ENCODE measurements at regions not wholly inside any gene's neighbourhood (a gene's known extent, or its start where the extent isn't known, plus 50 kb on each side); places are given as distances from the start of the nearest gene placed in this dataset.

DNA sequence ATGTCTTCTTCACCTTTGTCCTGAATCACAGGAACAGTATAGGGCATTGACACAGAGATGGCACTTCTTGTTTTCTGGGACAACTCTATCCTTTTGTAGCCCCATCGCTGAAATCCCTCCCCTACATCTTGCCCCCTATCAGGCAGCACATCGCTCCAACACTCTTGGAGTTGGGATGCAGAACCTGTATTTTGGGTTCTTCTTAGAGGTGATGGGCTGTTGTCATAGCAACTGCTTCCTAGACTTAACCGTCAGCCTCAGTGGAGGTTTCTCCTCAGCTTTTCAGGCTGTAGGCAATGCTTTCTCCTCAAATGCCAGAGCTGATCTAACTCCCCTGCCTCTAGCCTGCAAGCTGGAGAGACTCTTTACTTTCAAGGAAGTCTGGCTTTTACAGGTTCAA is 99.9 kb upstream of the SPRED2 start:
- TF ChIP-seq CREB1 (IDR thresholded peaks at IDR 0.05; ENCODE audit: low read depth) = no peak
- TF ChIP-seq TCF12 (IDR thresholded peaks at IDR 0.05; ENCODE audit: low read depth) = no peak
- TF ChIP-seq TAF1 (IDR thresholded peaks at IDR 0.05; ENCODE audit: low read depth) = no peak
- TF ChIP-seq FOXM1 (IDR thresholded peaks at IDR 0.05; ENCODE audit: borderline replicate concordance, low read depth) = no peak
- no peak for TF ChIP-seq YY1 (IDR thresholded peaks at IDR 0.05; ENCODE audit: low read depth)
- no peak for TF ChIP-seq NFIC (IDR thresholded peaks at IDR 0.05)
- TF ChIP-seq, protein P1, sequence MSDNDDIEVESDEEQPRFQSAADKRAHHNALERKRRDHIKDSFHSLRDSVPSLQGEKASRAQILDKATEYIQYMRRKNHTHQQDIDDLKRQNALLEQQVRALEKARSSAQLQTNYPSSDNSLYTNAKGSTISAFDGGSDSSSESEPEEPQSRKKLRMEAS (IDR thresholded peaks at IDR 0.05) = no peak
- TF ChIP-seq EGR1 (IDR thresholded peaks at IDR 0.05) = no peak
- no peak for TF ChIP-seq REST (IDR thresholded peaks at IDR 0.05; ENCODE audit: low read depth)
- TF ChIP-seq USF1 (IDR thresholded peaks at IDR 0.05) = no peak
- TF ChIP-seq TEAD4 (IDR thresholded peaks at IDR 0.05) = no peak
- no peak for TF ChIP-seq RAD21 (IDR thresholded peaks at IDR 0.05; ENCODE audit: low read depth)
- no peak for TF ChIP-seq CEBPB (IDR thresholded peaks at IDR 0.05)
- TF ChIP-seq ZBTB7A (IDR thresholded peaks at IDR 0.05; ENCODE audit: low read depth) = no peak
- no peak for TF ChIP-seq EP300 (IDR thresholded peaks at IDR 0.05; ENCODE audit: borderline replicate concordance)

DNA sequence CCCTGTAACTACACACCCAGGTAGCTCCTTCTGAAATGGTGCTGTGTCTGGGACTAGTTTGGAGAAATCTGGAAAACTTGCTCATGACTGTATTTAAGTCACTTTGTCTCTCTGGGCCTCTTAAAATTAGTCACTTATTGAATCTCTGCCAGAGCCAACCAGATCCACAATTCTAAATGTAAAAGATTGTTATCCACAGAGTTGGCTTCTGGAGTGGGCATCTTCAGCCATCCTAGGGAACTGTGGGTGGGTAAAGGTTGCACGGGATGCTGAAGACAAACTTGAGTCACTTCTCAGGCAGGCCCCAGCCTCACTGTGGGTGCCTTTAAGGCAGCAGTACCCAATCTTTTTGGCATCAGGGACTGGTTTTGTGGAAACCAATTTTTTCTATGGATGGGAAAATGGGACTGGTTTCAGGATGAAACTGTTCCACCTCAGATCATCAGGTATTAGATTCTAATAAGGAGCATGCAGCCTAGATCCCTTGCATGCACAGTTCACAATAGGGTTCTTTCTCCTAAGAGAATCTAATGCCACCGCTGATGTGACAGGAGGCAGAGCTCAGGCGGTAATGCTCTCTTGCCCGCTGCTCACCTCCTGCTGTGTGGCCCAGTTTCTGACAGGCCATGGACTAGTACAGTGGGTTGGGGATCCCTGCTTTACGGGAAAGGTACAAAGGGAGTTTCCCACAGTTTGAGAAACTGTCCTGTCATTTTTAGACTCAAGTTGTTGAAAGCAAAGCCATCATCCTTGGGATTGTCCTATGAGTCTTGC is 98.3 kb upstream of the SPRED2 start:
- TF ChIP-seq EGR1 (IDR thresholded peaks at IDR 0.05) = no peak
- TF ChIP-seq TCF12 (IDR thresholded peaks at IDR 0.05; ENCODE audit: low read depth) = no peak
- no peak for TF ChIP-seq CREB1 (IDR thresholded peaks at IDR 0.05; ENCODE audit: low read depth)
- no peak for TF ChIP-seq EP300 (IDR thresholded peaks at IDR 0.05; ENCODE audit: borderline replicate concordance)
- no peak for TF ChIP-seq TAF1 (IDR thresholded peaks at IDR 0.05; ENCODE audit: low read depth)
- TF ChIP-seq, protein P1 (IDR thresholded peaks at IDR 0.05) = no peak
- no peak for TF ChIP-seq USF1 (IDR thresholded peaks at IDR 0.05)
- TF ChIP-seq REST (IDR thresholded peaks at IDR 0.05; ENCODE audit: low read depth) = no peak
- TF ChIP-seq RAD21 (IDR thresholded peaks at IDR 0.05; ENCODE audit: low read depth) = no peak
- no peak for TF ChIP-seq CEBPB (IDR thresholded peaks at IDR 0.05)
- no peak for TF ChIP-seq YY1 (IDR thresholded peaks at IDR 0.05; ENCODE audit: low read depth)
- TF ChIP-seq ZBTB7A (IDR thresholded peaks at IDR 0.05; ENCODE audit: low read depth) = no peak
- TF ChIP-seq FOXM1 (IDR thresholded peaks at IDR 0.05; ENCODE audit: borderline replicate concordance, low read depth) = no peak
- no peak for TF ChIP-seq NFIC (IDR thresholded peaks at IDR 0.05)
- TF ChIP-seq TEAD4 (IDR thresholded peaks at IDR 0.05) = no peak

- no peak for TF ChIP-seq EGR1 (IDR thresholded peaks at IDR 0.05)
- TF ChIP-seq ZBTB7A (IDR thresholded peaks at IDR 0.05; ENCODE audit: low read depth) = no peak
- TF ChIP-seq EP300 (IDR thresholded peaks at IDR 0.05; ENCODE audit: borderline replicate concordance) = no peak
- TF ChIP-seq REST (IDR thresholded peaks at IDR 0.05; ENCODE audit: low read depth) = no peak
- TF ChIP-seq CREB1 (IDR thresholded peaks at IDR 0.05; ENCODE audit: low read depth) = no peak
- no peak for TF ChIP-seq FOXM1 (IDR thresholded peaks at IDR 0.05; ENCODE audit: borderline replicate concordance, low read depth)
- no peak for TF ChIP-seq NFIC (IDR thresholded peaks at IDR 0.05)
- TF ChIP-seq YY1 (IDR thresholded peaks at IDR 0.05; ENCODE audit: low read depth) = no peak
- no peak for TF ChIP-seq TCF12 (IDR thresholded peaks at IDR 0.05; ENCODE audit: low read depth)
- no peak for TF ChIP-seq CEBPB (IDR thresholded peaks at IDR 0.05)
- no peak for TF ChIP-seq RAD21 (IDR thresholded peaks at IDR 0.05; ENCODE audit: low read depth)
Observed at GRCh38 chr2:65529419-65529818, 97.0 kb upstream of the SPRED2 start.

DNA sequence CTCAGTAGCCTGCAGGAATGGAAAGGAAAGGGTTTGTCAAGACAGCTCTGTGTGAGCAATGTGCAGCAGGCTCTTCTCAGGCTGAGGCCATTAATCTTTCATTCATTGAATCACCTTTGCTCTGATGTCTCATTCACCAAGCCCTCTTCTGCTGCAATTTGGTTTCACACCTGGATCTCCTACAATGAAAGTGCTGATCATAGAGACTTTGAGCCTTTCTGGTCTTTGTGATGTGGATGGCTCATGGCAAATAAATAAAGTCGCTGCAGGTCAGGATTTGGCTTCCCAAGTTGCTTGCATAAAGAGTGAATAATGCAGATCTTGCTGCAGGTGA is 95.8 kb upstream of the SPRED2 start:
- TF ChIP-seq TEAD4 (IDR thresholded peaks at IDR 0.05) (no peak), TAF1 (IDR thresholded peaks at IDR 0.05; ENCODE audit: low read depth) (no peak), FOXM1 (IDR thresholded peaks at IDR 0.05; ENCODE audit: borderline replicate concordance, low read depth) (no peak), ZBTB7A (IDR thresholded peaks at IDR 0.05; ENCODE audit: low read depth) (no peak), EP300 (IDR thresholded peaks at IDR 0.05; ENCODE audit: borderline replicate concordance) (no peak), REST (IDR thresholded peaks at IDR 0.05; ENCODE audit: low read depth) (no peak), NFIC (IDR thresholded peaks at IDR 0.05) (no peak), RAD21 (IDR thresholded peaks at IDR 0.05; ENCODE audit: low read depth) (no peak), EGR1 (IDR thresholded peaks at IDR 0.05) (no peak), CEBPB (IDR thresholded peaks at IDR 0.05) (no peak), TCF12 (IDR thresholded peaks at IDR 0.05; ENCODE audit: low read depth) (no peak), YY1 (IDR thresholded peaks at IDR 0.05; ENCODE audit: low read depth) (no peak), USF1 (IDR thresholded peaks at IDR 0.05) (no peak), CREB1 (IDR thresholded peaks at IDR 0.05; ENCODE audit: low read depth) (no peak)
- TF ChIP-seq, protein P1 (IDR thresholded peaks at IDR 0.05) = no peak
